Daoy (cell line): ENCODE measurements at regions not wholly inside any gene's neighbourhood (a gene's known extent, or its start where the extent isn't known, plus 50 kb on each side); places are given as distances from the start of the nearest gene placed in this dataset.

Experiments
- DNase-seq: peaks from one replicate; pipeline ENCODE4 v3.0.0-alpha.2; 2015; ENCODE audit warnings: low read depth

DNA sequence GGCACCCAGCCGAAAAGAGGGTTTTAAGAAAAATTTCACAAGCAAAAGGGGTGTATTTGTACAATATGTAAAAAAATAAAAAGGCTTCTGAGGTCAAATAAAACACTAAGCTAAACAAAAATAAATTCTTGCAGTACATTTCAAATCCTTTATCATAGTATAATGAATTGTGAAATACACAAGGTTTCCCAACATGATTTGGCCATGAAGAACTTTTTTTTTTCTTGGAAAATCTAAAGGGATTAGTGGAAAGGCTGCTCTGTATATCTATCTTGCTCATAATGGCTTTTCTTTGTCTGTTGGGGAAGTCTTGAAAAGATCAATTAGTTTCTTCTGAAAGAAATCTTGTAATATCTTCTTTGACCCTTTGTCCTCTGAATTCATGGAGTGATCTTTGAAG lies 593.4 kb downstream of the PLPP3 start:
- no peak for DNase-seq

DNA sequence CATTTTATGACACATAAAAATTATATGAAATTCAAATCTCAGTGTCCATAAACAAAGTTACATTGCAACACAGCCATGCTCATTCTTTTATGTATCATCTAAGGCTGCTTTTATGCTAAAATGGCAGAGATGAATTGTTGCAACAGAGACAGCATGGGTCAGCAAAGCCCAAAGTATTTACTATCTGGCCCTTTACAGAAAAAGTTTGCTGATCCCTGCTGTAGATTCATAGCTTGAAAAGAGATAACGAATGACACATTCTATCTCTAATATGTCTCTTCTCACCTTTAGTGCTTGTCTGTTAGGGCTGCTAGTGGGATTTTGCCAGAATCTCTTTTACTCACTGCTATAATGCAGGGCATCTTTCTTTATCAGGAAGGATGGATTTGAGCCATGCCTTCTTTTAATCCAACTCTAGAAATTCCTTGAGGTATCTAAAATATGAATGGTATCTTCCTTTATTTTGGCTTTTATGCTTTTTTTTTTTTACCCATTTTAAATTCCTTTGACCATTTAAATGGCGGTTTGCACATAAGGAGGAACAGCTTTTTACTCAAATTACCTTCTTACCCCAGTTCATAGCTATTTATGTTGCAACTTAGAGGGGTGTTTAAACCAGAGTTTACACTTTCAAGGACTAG lies 598.2 kb downstream of the PLPP3 start:
- no peak for DNase-seq

DNA sequence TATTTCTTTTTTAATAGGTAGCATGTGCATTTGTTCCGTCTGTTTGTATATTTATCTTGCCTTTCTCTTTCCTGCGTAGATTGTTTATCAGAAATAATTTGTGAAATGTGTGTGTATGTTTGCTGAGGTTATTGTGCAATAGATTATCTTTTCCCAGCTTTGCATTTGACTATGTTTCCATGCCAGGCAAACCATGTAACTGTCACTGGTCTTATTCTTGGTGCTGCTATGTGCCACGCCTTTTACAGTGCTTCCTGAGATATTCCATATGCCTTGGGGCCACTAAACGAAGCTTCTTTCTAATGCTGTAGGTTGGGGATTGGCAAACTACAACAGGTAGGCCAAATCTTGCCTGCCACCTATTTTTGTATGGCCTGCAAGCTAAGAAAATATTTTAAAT lies 598.8 kb downstream of the PLPP3 start:
- no peak for DNase-seq

DNA sequence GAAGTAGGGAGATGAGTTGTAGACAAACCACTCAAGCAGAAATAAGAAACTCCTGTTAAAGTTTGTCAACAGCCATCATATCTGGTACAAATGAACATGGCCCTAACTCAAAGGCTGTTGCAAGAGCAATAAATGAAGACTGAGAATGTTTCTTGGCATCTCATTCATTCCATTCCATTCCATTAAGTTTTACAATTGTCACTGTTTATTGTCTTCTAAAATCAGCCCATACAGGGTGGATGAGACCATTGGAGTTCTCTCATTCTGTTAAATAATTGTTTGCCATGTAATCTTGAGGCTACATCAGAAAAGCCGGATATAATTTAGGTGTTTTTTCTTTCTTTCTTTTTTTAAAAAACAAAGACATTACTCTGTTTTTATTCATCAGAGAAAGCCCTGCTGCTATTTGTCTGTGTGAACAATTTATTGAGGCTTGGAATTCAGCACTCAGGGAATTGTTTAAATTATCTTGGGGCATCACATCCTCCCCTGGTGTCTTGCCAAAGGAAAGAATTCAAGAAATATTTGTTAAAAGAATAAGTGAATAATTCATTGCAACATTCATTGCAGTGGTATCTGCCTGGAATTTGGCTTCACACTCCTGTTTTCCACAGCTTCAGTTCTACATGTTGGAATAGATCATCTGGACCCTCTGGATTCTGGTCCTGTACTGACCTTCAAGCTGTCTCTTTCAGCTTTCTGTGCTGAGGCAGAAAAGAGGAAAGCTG lies 604.5 kb downstream of the PLPP3 start:
- no peak for DNase-seq

DNA sequence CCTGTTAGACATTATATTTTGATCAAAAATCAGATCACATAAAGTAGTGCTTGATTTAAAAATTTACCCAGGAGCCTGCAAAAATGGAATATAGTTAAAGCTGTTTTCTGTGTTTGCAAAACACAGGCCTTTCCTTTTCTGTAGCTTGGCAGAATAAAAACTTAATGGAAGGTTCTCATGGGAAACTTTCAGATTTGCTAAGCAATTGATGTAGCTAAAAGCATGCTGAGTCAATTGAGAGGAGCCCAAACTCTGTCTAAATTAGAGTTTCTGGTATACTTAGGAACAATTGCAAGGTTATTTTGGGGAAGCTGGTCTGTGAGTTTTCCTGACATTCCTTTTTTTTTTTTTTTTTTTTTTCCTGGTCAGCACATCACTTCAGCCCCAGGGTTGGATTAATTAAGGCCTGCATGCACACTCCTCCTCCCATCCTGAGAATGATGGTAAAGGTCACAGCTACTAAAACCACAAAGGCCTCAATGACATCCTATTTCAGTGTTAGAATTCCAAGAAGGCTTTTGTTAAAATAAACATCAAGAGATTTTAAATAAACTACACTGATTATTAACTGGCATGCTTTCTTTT lies 608.7 kb downstream of the PLPP3 start:
- DNase-seq: no peak

DNA sequence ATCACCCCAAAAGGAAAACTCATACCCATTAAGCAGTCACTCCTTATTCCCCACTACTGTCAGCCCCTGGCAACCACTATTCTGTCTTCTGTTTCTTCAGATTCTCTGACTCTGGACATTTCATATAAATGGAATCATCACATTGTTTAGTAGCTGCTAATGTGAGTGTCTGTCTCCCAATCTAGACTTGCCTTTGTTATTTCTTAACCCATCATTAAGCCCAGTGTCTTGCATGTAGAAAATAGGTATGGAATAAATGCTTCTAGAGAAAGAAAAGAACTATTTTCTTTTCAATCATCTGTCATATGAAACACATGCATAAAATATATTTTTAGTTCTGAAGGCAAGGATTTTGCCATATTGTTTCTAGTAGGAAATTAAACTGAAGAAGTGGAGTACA lies 610.0 kb downstream of the PLPP3 start:
- DNase-seq: no peak

DNA sequence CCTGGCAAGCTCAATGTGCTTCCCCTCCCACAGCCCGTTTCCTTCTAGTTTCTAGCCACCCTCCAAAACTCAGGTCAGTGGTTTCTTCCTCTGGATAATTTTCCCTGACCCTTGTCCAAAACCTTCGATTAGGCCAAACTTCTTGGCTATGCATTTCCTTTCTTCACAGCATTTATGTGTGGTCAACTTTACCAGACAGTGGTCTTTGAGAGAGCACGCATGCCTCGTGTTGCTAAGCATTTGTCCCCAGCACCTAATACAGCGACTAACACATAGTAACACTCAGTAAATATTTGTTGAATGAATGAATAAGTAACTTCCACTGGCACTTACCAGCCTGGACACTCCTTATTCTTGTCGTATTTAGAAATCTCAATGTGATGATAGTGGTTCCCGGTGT lies 610.7 kb downstream of the PLPP3 start:
- no peak for DNase-seq

DNA sequence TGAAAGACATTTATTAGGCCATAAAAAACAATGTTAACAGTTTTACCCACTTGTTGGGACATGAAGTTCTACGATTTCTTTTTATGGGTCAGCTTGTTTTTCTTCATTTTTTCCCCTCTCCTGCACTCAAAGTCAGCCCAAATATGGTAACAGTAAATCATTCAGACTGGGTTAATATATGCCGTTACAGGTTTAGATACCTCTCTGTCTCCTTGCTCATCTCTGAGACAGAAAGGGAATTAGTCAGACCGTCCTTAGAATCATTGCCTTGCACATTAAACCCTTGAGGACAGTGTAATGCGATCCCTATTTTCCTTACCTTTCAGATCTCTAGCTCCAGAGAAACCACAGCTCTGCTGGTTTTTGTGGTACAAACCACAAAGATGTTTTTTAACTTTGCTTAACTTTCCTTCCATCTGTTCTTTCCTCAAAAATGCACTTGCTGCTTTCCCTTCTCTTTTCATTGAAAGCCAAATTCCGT lies 613.3 kb downstream of the PLPP3 start:
- DNase-seq: no peak

DNA sequence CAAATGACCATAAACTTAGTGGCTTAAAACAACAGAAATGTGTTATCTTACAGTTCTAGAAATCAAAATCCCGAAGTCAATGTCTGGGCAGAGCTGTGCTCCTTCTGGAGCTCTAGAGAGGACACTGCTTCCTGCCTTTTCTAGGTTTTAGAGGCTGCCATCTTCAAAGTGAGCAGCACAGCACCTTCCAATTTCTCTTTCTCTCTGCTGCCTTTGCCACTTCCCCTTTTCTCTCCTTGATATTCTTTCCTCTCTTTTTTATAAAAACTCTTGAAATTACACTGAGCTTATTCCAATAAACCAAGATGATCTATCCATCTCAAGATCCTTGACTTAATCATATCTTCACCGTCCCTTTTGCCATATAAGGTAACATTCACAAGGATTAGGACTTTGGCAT lies 616.9 kb downstream of the PLPP3 start:
- DNase-seq: no peak

DNA sequence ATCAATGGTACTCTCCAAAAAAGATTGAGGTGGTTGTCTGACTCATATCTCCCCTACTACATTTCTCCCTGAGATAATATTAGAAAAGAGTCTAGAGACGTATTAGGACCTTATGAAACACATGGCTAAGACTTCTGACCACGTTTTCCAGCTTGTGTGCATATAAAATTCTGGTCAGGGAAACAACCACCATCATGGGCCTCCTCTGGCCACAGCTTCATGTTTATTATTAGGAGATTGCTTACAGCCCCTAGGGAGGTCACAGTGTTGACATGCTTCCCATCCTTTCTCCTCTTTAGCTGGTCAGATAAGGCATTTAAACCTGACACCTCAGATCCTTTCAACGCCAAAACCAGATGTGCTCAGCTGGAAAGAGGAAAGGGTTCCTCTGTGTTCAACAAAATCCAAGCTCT lies 620.2 kb downstream of the PLPP3 start:
- no peak for DNase-seq

DNA sequence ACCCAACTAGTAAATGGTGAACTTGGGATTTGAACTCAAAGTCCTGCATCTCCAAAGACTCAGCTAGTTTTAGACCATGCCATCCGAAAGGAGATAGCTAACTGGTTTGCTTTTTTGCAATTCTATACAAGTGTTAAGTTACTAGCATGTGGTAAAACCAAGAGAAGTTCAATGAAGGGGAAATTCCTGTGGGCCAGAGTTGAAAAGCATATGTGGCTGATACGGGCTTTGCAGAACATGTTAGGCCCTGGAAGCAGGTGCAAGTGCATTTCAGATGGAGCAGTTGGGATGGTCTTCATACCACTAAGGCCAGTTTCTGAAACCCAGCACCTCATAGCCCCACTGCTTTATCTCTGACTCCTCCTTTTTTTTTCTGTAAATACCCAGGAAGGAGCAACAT lies 620.9 kb downstream of the PLPP3 start:
- DNase-seq: no peak

DNA sequence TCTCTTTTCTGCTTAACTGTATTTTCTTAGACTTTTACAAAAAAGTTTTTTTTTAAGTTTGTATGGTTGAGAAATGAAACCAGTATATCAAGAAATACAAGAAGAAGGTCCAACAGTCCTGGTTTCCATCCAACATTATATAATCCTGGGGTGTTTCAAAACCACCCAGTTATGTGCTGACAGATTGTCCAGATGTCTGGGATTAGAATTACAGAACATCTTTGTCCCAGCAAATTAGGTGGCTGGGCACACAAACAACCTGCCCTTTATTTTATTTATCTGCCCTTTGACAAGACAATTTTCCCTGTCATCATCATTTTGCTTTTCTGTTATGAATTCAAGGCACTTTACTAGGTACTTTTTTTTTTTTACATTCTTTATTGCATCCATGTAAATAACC lies 622.1 kb downstream of the PLPP3 start:
- DNase-seq: no peak

DNA sequence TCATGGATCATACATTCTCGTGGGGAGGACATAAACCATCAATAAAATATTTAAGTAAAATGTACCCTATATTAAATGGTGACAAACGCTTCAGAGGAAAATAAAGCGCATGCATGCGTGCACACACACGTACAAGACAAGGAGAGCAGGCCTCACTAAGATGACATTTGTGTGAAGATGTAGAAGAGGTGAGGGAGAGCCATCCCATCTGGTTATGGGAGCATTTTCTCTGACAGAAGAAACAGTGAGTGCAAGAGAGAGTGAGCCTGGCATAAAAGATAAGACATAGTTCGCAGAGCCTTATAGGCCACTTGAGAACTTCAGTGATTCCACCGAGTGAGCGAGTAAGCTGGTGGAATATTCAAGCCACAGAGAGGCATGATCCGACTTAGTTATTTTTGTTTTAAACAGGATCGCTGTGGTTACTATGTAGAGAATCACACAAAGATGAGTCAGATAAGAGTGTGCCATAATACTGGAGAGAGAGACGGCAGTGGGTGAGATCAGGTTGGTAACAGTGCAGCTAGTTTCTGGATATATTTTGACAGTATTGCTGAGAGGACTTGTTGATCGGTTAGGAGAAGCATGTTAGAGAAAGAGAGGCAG lies 624.2 kb downstream of the PLPP3 start:
- DNase-seq: peak; percentile 35

DNA sequence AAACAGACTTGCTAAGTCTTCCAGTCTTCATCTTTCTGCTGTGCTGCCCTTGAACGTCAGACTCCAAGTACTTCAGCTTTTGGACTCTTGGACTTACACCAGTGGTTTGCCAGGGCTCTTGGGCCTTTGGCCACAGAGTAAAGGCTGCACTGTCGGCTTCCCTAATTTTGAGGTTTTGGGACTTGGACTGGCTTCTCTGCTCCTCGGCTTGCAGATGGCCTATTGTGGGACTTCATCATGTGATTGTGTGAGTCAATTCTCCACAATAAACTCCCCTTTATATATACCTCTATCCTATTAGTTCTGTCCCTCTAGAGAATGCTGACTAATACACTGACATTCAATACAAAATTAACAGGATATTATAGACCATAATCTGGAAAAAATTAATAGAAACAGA lies 628.1 kb downstream of the PLPP3 start:
- no peak for DNase-seq

DNA sequence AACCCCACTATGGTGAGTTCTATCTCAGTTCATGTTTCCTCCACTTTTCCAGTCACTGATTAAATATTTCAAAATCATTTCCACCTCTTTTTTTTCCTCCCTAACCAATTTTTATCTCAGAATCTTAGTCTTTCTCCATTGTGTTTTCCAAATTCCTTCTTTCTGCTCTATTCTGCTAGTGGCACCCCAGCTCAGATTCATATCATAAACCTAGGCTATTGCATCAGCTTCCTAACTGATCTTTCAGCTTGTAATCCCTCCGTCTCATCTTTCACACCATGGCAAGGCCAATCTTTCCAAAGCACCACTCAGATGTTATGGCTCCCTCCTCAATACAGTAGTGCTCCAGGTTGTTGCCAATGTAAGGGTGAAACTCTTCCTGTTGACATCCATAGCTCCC lies 631.9 kb downstream of the PLPP3 start:
- DNase-seq: no peak

DNA sequence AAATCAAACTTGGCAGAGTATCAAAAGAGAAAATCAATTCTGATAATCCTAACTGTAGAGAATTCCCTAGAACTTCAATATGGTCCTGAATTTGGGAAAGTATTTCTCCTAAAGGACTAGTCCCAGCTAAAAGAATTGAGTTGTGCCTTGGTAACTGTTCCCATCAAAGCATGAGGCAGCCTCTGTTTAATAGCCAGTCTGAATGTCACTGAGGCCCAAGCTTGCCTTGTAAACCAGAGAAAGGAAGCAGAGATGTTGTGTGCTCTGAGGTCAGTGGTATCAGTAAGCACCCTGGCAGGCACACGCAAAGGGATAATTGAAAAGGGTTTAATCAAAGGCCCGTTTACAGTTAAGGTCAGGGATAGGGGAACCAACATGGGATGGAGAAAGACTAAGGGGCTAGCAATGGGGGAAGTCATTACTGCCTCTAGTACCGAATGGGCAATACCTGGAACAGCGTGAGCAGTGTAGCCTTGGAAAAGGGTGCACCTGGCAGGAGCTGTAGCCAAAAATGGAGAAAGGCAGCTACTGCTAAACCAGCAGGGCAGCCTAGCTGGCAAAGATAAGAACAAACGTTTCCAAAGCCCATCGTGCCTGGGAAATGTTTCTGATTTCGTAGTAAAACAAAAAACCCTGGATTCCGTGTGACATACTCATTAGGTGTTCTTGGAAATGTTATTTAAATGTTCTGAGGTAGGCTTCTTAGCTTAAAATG lies 635.5 kb downstream of the PLPP3 start:
- DNase-seq: no peak

DNA sequence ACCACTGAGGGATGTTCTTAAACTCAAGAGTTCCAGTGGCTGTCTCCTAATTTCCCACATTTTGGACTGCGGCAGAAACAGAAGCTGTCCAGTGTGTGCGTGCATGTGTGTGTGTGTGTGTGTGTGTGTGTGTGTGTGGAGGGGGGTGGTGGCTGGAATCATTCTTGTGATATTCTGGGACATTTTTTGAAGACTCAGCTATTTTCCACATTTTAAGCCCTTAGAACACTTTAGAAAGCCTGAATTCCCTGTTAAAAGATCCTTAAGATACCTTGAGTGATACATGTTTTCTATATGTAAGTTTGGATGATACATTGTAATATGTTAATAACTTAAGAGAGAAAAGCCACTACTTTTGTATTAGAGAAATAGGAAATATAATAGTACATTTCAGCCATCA lies 636.4 kb downstream of the PLPP3 start:
- DNase-seq: no peak

DNA sequence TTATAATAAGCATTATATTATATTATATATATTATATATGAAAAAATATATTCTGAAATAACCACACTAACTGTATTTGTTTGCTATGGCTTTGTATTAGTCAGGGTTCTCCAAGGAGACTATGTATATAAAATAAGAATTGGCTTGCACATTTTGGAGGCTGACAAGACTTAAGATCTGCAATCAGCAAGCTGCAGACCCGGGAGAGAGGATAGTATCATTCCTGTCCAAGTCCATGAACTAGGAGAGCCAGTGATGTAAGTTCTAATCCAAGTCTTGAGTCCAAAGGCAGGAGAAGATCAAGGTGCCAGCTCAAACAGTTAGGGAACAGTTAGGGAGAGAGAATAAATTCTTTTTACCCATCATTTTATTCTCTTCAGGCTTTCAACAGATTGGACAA lies 639.5 kb downstream of the PLPP3 start:
- no peak for DNase-seq

DNA sequence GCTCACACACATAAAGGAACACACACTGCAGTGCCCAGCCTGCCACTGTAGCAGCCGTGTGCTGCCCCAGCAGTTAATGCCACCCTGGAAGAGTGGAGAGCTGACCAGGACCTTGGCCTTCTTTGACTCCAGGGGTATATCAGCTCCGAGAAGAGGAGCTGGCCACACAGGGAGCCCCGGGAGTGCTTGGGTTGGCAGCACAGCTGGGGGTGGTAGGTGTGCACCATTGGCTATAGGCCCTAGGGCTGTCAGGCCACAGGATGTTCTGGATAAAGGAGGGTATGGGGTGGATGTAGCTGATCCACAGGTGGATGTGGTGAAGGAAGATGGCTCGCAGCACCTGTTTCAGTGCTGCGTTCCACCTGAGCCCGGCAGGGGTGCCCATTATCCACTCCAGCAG lies 640.5 kb downstream of the PLPP3 start:
- DNase-seq: no peak

DNA sequence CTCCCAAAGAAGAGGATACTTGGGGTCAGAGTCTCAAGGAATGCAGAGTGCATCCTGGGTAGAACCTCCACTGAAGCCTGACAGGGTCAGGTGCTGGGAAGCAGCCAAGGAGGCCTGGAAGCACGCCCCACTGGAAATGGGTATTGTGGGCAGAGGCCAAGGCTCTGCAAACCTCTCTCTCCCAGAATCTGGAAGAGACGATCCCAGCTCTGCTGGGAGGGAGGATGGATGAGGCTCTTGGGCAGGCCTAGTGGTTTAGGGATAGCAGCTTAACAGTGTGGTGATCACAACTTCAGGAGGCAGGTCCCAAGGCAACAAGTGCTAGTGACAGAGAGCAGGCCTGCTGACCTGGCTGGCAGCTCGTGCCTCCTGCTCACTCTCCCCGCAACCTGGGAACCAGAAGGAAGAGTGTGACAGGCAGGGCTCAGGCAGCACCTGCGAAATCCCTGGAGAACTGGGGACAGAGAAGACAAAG lies 641.0 kb downstream of the PLPP3 start:
- DNase-seq: no peak

DNA sequence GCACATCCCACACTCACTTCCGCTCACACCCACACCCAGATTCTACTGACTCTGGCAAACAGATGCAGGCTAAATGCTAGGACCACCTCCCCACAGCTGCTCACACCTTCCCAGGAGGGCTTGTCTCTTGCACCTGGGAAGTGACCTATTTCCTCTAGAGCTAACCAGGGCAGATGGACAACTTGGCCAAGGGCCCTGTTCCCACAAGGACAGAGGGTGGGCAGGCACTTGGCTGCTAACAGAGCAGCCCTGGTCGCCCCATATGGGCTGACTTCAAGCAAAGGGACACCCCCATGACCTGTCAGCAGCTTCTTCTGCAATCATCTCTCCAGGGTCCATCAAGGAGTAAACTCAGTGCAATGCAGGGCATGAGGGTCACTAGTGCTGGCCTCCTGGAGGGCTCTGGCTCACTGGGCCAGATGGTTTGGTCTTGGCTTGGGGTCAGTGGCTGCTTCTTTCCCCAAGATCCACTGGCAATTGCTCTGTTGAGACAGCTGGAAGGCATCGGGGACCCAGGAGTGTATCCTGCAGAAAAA lies 641.5 kb downstream of the PLPP3 start:
- DNase-seq: no peak

DNA sequence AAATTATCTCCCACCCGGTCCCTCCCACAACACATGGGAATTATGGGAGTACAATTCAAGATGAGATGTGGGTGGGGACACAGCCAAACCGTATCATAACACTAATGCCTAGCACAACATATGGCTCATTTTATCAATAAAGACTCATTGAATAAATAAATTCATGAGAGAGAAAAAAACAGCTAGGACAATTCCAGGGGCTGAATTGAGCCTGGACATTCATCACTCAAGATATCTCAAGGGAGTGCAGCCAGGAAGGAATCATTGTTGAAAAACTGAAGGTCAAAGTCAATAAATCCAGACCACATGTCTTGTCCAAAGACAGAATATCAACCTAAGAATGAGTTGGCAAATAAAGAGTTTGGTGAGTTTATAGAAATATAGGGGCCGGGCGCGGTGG lies 644.1 kb downstream of the PLPP3 start:
- no peak for DNase-seq
